Neutrophil (primary cell): ENCODE measurements at regions not wholly inside any gene's neighbourhood (a gene's known extent, or its start where the extent isn't known, plus 50 kb on each side); places are given as distances from the start of the nearest gene placed in this dataset.

Source experiments
- H3K27ac ChIP-seq: fragments of 200-600 bp; sonication (generic); 2 replicates; pipeline ENCODE4 v1.5.1; 2016; ENCODE audit warnings: mild to moderate bottlenecking, moderate library complexity
- H3K27me3 ChIP-seq: fragments of 200-600 bp; sonication (generic); 2 replicates; pipeline ENCODE4 v1.6.0; 2016; ENCODE audit warnings: mild to moderate bottlenecking
- H3K36me3 ChIP-seq: fragments of 200-600 bp; sonication (generic); 2 replicates; pipeline ENCODE4 v1.5.1; 2017
- H3K4me1 ChIP-seq, 2 experiments: fragments of 200-600 bp in 1 of 2; sonication (generic) in 1 of 2; 1 replicate in 1 of 2; 2 replicates in 1 of 2; pipeline versions ENCODE4 v1.5.1 to v1.6.1; 2013 to 2016; ENCODE audit warnings: low read depth in 1 of 2, low read length in 1 of 2, mild to moderate bottlenecking in 1 of 2, moderate library complexity in 1 of 2; ENCODE audit not compliant: control insufficient read depth in 1 of 2, insufficient read depth in 1 of 2
- H3K4me3 ChIP-seq, 2 experiments: fragments of 200-600 bp in 1 of 2; sonication (generic) in 1 of 2; 1 replicate in 1 of 2; 2 replicates in 1 of 2; pipeline ENCODE4 v1.5.1; 2013 to 2016; ENCODE audit warnings: low read depth in 1 of 2, low read length in 1 of 2, mild to moderate bottlenecking in 1 of 2, moderate library complexity in 1 of 2
- H3K9me3 ChIP-seq: fragments of 200-600 bp; sonication (generic); 2 replicates; pipeline ENCODE4 v1.5.1; 2016
- CTCF ChIP-seq: fragments of 200-600 bp; sonication (generic); IDR thresholded peaks from 2 replicates; pipeline ENCODE4 v1.5.1; 2016; ENCODE audit warnings: antibody characterized with exemption

- Histone ChIP-seq H3K27ac (no peak overlapping the region), H3K27me3 (peaks cover 43% of the 10 kb centered on the region)
- TF ChIP-seq CTCF = no peak
Observed at GRCh38 chr1:42070996-42071395, 82.2 kb upstream of the GUCA2B start.

GRCh38 chr1:42057800-42058199 is 95.4 kb upstream of the GUCA2B start:
- Histone ChIP-seq H3K27ac (no peak overlapping the region), H3K4me1 (no peaks in the 10 kb centered on the region), H3K27me3 (no peaks in the 10 kb centered on the region), H3K36me3 (no peaks in the 10 kb centered on the region), H3K4me3 (no peak overlapping the region), H3K9me3 (no peaks in the 10 kb centered on the region)
- no peak for TF ChIP-seq CTCF

More at GRCh38 chr1:42070996-42071395, 82.2 kb upstream of the GUCA2B start:
- no peaks in the 10 kb centered on the region for H3K4me1 ChIP-seq
- no peaks in the 10 kb centered on the region for H3K36me3 ChIP-seq
- no peaks in the 10 kb centered on the region for H3K9me3 ChIP-seq
- no peak overlapping the region for H3K4me3 ChIP-seq

GRCh38 chr1:42056460-42056859 is 96.8 kb upstream of the GUCA2B start:
- Histone ChIP-seq H3K9me3 (no peaks in the 10 kb centered on the region), H3K4me3 (no peak overlapping the region), H3K27ac (no peak overlapping the region), H3K4me1 (no peaks in the 10 kb centered on the region), H3K27me3 (peaks cover 7% of the 10 kb centered on the region), H3K36me3 (no peaks in the 10 kb centered on the region)
- TF ChIP-seq CTCF = no peak

- H3K4me1 ChIP-seq = no peaks in the 10 kb centered on the region
- TF ChIP-seq CTCF = no peak
- H3K36me3 ChIP-seq = no peaks in the 10 kb centered on the region
Observed at GRCh38 chr1:42055061-42055460, 98.1 kb upstream of the GUCA2B start.

DNA sequence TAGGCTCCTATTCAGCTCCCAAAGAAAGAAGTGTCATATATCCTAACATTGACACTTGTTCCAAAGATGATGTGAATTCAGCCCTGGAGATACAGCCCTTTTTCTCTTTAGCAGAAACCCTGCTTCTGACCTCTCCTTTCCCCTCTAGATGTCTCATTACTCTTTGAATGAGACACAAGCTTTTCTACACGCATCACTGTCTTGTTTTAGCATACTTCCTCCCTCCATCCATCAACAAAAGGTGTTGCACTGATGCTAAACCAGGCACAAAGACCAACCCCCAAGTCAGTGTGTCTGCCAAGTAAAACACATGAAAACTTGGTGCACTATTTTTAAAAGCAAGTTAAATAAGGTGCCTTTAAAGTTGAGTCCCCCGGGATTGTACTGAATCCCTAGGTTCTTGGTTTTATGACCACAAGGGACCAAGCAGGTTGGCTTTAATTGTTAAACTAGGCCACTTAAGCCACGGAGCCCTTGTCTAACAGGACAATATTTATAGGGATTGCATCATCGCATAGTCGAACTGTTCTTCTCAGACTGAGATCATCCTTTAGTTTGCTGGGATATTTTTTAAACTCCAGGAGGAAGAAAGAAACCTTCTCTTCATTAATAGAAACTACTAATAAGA is 101.0 kb upstream of the GUCA2B start:
- Histone ChIP-seq H3K4me1 (no peaks in the 10 kb centered on the region), H3K36me3 (no peaks in the 10 kb centered on the region), H3K27me3 (peaks cover 32% of the 10 kb centered on the region), H3K9me3 (no peaks in the 10 kb centered on the region), H3K27ac (no peak overlapping the region), H3K4me3 (no peak overlapping the region)
- TF ChIP-seq CTCF = no peak

More at GRCh38 chr1:42055061-42055460, 98.1 kb upstream of the GUCA2B start:
- Histone ChIP-seq H3K9me3 (no peaks in the 10 kb centered on the region), H3K27me3 (peaks cover 21% of the 10 kb centered on the region), H3K4me3 (no peak overlapping the region), H3K27ac (no peak overlapping the region)
